Heart right ventricle (tissue), 16 donors: ENCODE measurements at regions not wholly inside any gene's neighbourhood (a gene's known extent, or its start where the extent isn't known, plus 50 kb on each side); places are given as distances from the start of the nearest gene placed in this dataset.

ENCODE experiments used
- ATAC-seq, 8 donors: fragments of 200-7000 bp; cut with Tn5 transposase; one replicate each; pipeline ENCODE4 v1.9.1; 2020; ENCODE audit warnings: mild to moderate bottlenecking in 8 of 8, moderate library complexity in 8 of 8, moderate number of reproducible peaks in 1 of 8
- DNase-seq, 2 donors: peaks; one replicate each; pipeline ENCODE4 v3.0.0-alpha.2; 2020
- H3K27ac ChIP-seq, 10 donors: fragments of 200-600 bp; sonication (generic) in 2 of 10; one replicate each; pipeline versions ENCODE4 v1.5.0 to v1.8.0; 2020 to 2022; ENCODE audit warnings: mild to moderate bottlenecking in 3 of 10
- H3K27me3 ChIP-seq, 7 donors: fragments of 200-600 bp; one replicate each; pipeline ENCODE4 v1.8.0; 2021 to 2022; ENCODE audit warnings: mild to moderate bottlenecking in 2 of 7
- H3K36me3 ChIP-seq, 9 donors: fragments of 200-600 bp; sonication (generic) in 1 of 9; one replicate each; pipeline versions ENCODE4 v1.5.0 to v1.8.0; 2020 to 2022; ENCODE audit warnings: mild to moderate bottlenecking in 2 of 9
- H3K4me1 ChIP-seq, 9 donors: fragments of 200-600 bp; sonication (generic) in 1 of 9; one replicate each; pipeline versions ENCODE4 v1.5.0 to v1.8.0; 2020 to 2022; ENCODE audit warnings: mild to moderate bottlenecking in 4 of 9
- H3K4me3 ChIP-seq, 10 donors: fragments of 200-600 bp; sonication (generic) in 2 of 10; one replicate each; pipeline versions ENCODE4 v1.5.0 to v1.8.0; 2020 to 2022; ENCODE audit warnings: mild to moderate bottlenecking in 7 of 10, moderate library complexity in 2 of 10
- H3K9me3 ChIP-seq, 11 donors: fragments of 200-600 bp in 10 of 11; sonication (generic) in 2 of 11; one replicate each; pipeline versions ENCODE4 v1.5.0 to v1.8.0; 2013 to 2022; ENCODE audit warnings: mild to moderate bottlenecking in 2 of 11, control low read depth in 1 of 11, moderate library complexity in 1 of 11
- WGBS, 2 donors: extraction: QIAGEN DNeasy Blood & Tissue Kit; methylation state at CpG; one replicate each; pipeline ENCODE4 v1.1.7; 2013; ENCODE audit warnings: inconsistent platforms in 1 of 2; 5-methylcytosine and 5-hydroxymethylcytosine counted together
- intact Hi-C, 10 donors: fragments of 100-400 bp; cut with DNase I; formaldehyde crosslinking; loops; one replicate each; pipeline versions ENCODE4 v1.11.1 to v1.14.2; 2022
- TF ChIP-seq, protein P1 (sequence below), 9 donors: fragments of 200-600 bp; sonication (generic) in 2 of 9; IDR thresholded peaks; one replicate each; pipeline versions ENCODE4 v1.5.0 to v1.8.0; 2021 to 2022; ENCODE audit warnings: antibody characterized with exemption in 9 of 9, mild to moderate bottlenecking in 5 of 9, moderate library complexity in 1 of 9
- donor health status: Arrhythmogenic right ventricular cardiomyopathy.
- donor health status: ischemic (EF 13 %, LVEDD 7.1; RV severe dilation, severe dysfunction).
- donor health status: healthy with polysubstance abuse.
- donor health status: DM: no; HTN: yes; CAD: no.
- donor health status: DM: no; HTN: no; CAD: no.
- donor health status: ischemic (EF 25% LVEDD 6.9; RV normal size, moderate dysfunction).
- donor health status: ischemic (EF 25% LVEDD 5.7; RV mildly dilated, moderate dysfunction).
- donor health status: healthy.
- donor health status: DM: yes; HTN: yes; CAD: no.
- donor health status: Ischemic cardiomyopathy.
- donor health status: ischemic (EF 35%, LVEDD 5.7; RV mildly dilated, moderate dysfunction).
- donor health status: nonischemic (EF 11% LVEDD 7.7; RV severe dilation, severe dysfunction).
- donor health status: DM: yes; HTN: yes; CAD: no.
- donor health status: PGD.
- donor health status: ischemic (EF 29% LVEDD 5.4; RV normal size, mild dysfunction).
- donor health status: nonischemic (EF 23%, LVEDD 6.1; RV moderate dilation, normal function).

DNA sequence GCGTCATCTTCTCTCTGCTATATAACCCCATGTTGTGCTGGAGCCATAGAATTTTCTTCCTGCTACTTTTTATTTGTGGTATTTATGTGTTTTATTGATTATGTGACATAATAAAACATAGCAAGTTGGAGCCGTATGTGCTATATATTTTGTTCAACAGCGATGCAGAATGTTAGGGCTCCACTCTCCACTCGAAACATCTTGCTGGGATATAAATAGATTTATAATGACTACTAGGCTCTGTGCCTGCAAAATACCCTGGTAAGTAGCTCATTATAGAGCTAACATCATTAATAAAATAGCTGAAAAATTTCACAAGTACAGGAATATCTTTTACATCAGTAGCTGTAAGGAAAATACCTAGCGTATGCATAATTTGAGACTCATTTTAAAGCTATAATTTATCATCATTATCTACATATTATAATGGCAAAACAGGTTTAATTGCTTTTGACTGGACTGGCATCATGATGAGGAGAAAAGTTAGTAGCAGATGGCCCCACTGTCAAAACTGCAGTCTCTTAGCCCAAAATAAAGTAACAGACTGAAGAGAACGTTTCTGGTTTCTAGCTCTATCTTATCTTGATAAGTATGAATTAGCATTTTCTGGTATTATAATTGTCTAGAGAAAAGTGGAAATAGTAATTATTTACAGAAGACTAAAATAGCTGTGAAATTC, 263.0 kb downstream of the NEDD1 start:
- Histone ChIP-seq H3K36me3 (no peaks in the 10 kb centered on the region), H3K27ac (no peak overlapping the region), H3K4me1 (no peaks in the 10 kb centered on the region), H3K9me3 (peaks cover 0 to 2% (median 0%) of the 10 kb centered on the region in 11 donors), H3K27me3 (no peaks in the 10 kb centered on the region), H3K4me3 (no peak overlapping the region)
- no peak for DNase-seq
- 45 to 51% methylated on average over 6 of the region's 6 CpGs for whole genome bisulfite sequencing, 2 donors
- intact Hi-C loops = no loop called here
- TF ChIP-seq, protein P1, sequence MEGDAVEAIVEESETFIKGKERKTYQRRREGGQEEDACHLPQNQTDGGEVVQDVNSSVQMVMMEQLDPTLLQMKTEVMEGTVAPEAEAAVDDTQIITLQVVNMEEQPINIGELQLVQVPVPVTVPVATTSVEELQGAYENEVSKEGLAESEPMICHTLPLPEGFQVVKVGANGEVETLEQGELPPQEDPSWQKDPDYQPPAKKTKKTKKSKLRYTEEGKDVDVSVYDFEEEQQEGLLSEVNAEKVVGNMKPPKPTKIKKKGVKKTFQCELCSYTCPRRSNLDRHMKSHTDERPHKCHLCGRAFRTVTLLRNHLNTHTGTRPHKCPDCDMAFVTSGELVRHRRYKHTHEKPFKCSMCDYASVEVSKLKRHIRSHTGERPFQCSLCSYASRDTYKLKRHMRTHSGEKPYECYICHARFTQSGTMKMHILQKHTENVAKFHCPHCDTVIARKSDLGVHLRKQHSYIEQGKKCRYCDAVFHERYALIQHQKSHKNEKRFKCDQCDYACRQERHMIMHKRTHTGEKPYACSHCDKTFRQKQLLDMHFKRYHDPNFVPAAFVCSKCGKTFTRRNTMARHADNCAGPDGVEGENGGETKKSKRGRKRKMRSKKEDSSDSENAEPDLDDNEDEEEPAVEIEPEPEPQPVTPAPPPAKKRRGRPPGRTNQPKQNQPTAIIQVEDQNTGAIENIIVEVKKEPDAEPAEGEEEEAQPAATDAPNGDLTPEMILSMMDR (IDR thresholded peaks at IDR 0.05) = no peak
- peak in 4 of 8 donors; percentile 34 to 69 (median 60) for ATAC-seq

DNA sequence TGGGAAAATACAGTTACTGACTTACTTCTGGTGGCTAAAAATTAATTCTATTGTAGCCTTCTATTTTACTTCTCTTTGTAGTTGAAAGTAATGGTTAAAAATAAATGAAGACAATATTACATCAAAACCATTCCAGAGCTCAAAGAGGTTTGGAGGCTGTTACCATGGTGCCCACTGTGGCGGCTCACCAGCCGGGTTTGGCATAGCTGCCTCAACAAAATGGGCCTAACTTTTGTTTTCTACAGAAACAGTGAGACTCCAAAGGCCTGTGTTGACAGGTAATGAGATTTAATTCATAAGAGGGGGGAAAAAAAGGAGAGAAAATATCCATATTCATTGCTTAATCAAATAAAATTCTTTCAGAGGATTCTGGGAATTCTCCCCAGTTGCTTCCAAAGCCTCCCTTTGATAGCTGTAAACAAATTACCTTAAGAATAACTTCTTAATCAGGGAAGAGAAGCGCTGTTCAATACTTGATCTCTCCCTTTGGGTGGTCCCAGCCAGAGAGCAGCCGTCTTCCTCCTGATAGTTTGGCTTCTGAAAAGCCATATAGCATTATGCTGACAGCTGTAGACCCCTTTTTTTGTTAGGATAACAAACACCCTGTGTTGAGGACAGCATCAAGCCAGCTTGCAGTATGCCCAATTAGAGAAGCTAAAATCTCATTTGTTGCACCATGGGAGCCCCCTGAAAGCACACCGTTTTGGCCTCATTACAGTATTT, 266.8 kb downstream of the NEDD1 start:
- H3K36me3 ChIP-seq = no peaks in the 10 kb centered on the region
- TF ChIP-seq, protein P1 (IDR thresholded peaks at IDR 0.05) = no peak
- no peak overlapping the region for H3K4me3 ChIP-seq
- intact Hi-C loops = no loop called here
- ATAC-seq (no peak), DNase-seq (no peak)
- H3K27me3 ChIP-seq = no peaks in the 10 kb centered on the region
- peaks cover 0 to 2% (median 0%) of the 10 kb centered on the region in 11 donors for H3K9me3 ChIP-seq
- no peaks in the 10 kb centered on the region for H3K4me1 ChIP-seq
- no peak overlapping the region for H3K27ac ChIP-seq
- 61 to 64% methylated on average over 5 of the region's 5 CpGs for WGBS, 2 donors

DNA sequence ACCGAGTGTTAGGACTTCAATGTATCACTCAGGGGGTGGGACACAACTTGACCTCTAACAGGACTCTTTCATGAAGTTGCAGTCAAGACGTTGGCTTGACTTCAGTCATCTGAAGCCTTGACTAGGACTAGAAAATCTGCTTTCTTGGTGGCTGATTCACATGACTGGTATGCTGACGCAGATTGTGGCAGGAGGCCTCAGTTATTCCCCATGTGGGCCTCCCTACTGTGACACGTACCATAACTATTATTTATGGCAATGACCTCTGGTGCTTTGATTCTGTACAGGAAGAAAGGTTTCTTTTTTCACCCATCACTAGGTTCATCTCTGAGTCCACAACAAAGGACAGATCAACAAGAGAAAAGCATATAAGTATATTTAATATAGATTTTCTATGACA, 270.4 kb downstream of the NEDD1 start:
- WGBS, 2 donors = 87 to 94% methylated on average over 4 of the region's 4 CpGs
- Histone ChIP-seq H3K9me3 (no peaks in the 10 kb centered on the region), H3K4me1 (no peaks in the 10 kb centered on the region), H3K36me3 (no peaks in the 10 kb centered on the region), H3K27me3 (no peaks in the 10 kb centered on the region), H3K4me3 (no peak overlapping the region), H3K27ac (no peak overlapping the region)
- TF ChIP-seq, protein P1 (IDR thresholded peaks at IDR 0.05) = no peak
- intact Hi-C loops = no loop called here
- DNase-seq (no peak), ATAC-seq (no peak)

DNA sequence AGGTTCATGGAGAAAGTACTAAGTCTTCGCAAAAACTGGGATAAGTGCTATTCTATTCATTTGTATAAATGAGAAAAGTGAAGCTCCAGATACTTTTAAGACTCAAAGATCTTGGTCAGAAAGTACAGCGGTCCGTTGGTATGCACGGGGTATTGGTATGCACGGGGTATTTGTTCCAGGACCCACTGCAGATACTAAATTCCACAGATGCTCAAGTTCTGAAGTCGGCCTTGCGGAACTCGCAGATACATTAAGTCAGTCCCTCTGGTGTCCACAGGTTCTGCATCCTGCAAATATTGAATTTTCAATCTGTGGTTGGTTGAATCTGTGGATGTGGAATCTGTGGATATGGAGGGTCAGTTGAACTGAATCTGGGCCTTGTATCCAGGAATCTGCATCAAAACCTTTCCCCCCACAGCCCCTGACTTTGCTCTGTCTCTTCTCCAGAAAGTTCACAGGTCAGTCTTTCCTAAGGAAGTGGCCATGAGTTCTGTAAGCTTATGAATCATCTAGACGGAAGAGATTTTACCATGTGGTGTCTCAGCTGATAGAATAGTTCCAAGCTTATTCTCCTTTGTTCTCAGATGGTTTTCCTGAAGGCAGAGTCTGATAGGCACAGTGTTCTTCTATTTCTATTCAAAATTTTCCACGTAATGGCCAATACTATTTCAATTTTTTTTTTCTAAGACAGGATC, 274.7 kb downstream of the NEDD1 start:
- Histone ChIP-seq H3K27ac (no peak overlapping the region), H3K4me1 (no peaks in the 10 kb centered on the region), H3K9me3 (peaks cover 0 to 2% (median 0%) of the 10 kb centered on the region in 11 donors), H3K36me3 (no peaks in the 10 kb centered on the region), H3K27me3 (no peaks in the 10 kb centered on the region), H3K4me3 (no peak overlapping the region)
- TF ChIP-seq, protein P1 (IDR thresholded peaks at IDR 0.05) = no peak
- 70 to 73% methylated on average over 10 of the region's 10 CpGs for WGBS, 2 donors
- intact Hi-C loops = no loop called here
- ATAC-seq = no peak
- no peak for DNase-seq
